Calu3 (cell line): ENCODE measurements at regions not wholly inside any gene's neighbourhood (a gene's known extent, or its start where the extent isn't known, plus 50 kb on each side); places are given as distances from the start of the nearest gene placed in this dataset.

Experiments
- BruUV-seq: library from RNA; stranded (reverse); fragments of 400-500 nt; replicated peaks from 2 replicates; lab custom pipeline; 2021; lab: Mats Ljungman, UMichigan
- CTCF ChIA-PET: fragments of 300-600 bp; sonication (Branson Sonifier 250); formaldehyde crosslinking; loops from one replicate; lab custom pipeline; 2022; ENCODE audit warnings: antibody characterized with exemption; lab: Charles Lee
- DNase-seq: peaks from one replicate; pipeline ENCODE4 v3.0.0; 2022
- H3K27ac Mint-ChIP-seq: one replicate; pipeline ENCODE4 v1.8.0; 2022; ENCODE audit warnings: mixed read lengths; ENCODE audit not compliant: unreplicated experiment
- H3K27me3 Mint-ChIP-seq: one replicate; pipeline ENCODE4 v1.8.0; 2022; ENCODE audit warnings: mixed read lengths; ENCODE audit not compliant: unreplicated experiment
- H3K36me3 Mint-ChIP-seq: one replicate; pipeline ENCODE4 v1.8.0; 2022; ENCODE audit warnings: mild to moderate bottlenecking, moderate library complexity, mixed read lengths; ENCODE audit not compliant: insufficient read depth, unreplicated experiment
- H3K4me1 Mint-ChIP-seq: one replicate; pipeline ENCODE4 v1.8.0; 2022; ENCODE audit warnings: mild to moderate bottlenecking, low read depth, mixed read lengths; ENCODE audit not compliant: unreplicated experiment
- H3K4me3 Mint-ChIP-seq: one replicate; pipeline ENCODE4 v1.8.0; 2022; ENCODE audit warnings: mild to moderate bottlenecking, low read depth, moderate library complexity, mixed read lengths; ENCODE audit not compliant: unreplicated experiment
- H3K9me3 Mint-ChIP-seq: one replicate; pipeline ENCODE4 v1.8.0; 2022; ENCODE audit warnings: low read depth, mixed read lengths; ENCODE audit not compliant: unreplicated experiment
- CTCF ChIP-seq: fragments of 200-600 bp; IDR thresholded peaks from one replicate; pipeline ENCODE4 v1.8.0; 2022; ENCODE audit warnings: antibody characterized with exemption; ENCODE audit not compliant: unreplicated experiment
- intact Hi-C: fragments of 100-400 bp; cut with micrococcal nuclease; formaldehyde crosslinking; loops from one replicate; pipeline ENCODE4 v1.10.0; 2022; ENCODE audit not compliant: unreplicated experiment

GRCh38 chr2:7180638-7181370 lies 263.6 kb downstream of the RNF144A start:
- H3K9me3 Mint-ChIP-seq, result no peaks in the 10 kb centered on the region
- no peak for TF ChIP-seq CTCF
- H3K36me3 Mint-ChIP-seq, result no peaks in the 10 kb centered on the region
- CTCF ChIA-PET, result interaction anchor here (0.7 kb wide), 2 partner anchors 979 to 1323 kb away, joined by 3 read pairs; no protein-coding TSS in a partner anchor
- no peak overlapping the region for H3K4me3 Mint-ChIP-seq
- H3K27ac Mint-ChIP-seq, result no peak overlapping the region
- intact Hi-C loops, result no loop called here
- no peaks in the 10 kb centered on the region for H3K27me3 Mint-ChIP-seq
- peaks cover 12% of the 10 kb centered on the region for H3K4me1 Mint-ChIP-seq
- DNase-seq, result no peak
- BruUV-seq, result no TSS peak

DNA sequence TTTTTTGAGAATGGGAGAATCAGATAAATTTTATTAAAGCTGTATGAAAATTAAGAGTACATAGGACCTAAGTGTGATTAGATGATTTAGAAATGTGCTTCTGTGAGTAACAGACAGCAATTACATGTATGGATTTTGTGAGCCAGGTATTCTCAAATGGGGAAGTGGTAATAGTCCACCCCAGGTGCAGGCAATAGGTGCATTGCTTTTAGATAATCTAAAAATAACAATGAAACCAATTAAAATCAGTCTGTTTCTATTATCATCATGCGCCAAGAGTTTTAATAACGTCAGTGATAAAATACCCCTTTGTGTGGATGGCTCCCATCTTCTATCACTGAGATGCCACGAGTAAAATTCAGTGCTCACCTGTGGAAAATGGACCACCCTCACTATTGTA lies 265.3 kb downstream of the RNF144A start:
- intact Hi-C loops, result no loop called here

DNA sequence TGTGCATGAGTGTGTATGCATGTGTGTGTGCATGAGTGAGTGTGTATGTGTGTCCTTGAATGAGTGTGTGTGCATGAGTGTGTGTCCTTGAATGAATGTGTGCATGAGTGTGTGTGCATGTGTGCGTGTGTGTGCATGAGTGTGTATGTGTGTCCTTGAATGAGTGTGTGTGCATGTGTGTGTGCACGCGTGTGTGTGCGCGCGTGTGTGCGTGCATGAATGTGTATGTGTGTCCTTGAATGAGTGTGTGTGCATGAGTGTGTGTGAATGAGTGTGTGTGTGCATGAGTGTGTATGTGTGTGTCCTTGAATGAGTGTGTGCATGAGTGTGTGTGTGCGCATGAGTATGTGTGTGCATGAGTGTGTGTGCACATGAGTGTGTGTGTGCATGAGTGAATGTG lies 271.9 kb downstream of the RNF144A start:
- TF ChIP-seq CTCF, result no peak
- H3K27ac Mint-ChIP-seq, result no peak overlapping the region
- CTCF ChIA-PET, result interaction anchor here (0.6 kb wide), 1 partner anchor 19 kb away, joined by 3 read pairs; no protein-coding TSS in a partner anchor
- no peaks in the 10 kb centered on the region for H3K9me3 Mint-ChIP-seq
- H3K4me3 Mint-ChIP-seq, result no peak overlapping the region
- peaks cover 12% of the 10 kb centered on the region for H3K27me3 Mint-ChIP-seq
- no peak for DNase-seq
- H3K36me3 Mint-ChIP-seq, result no peaks in the 10 kb centered on the region
- peaks cover 12% of the 10 kb centered on the region for H3K4me1 Mint-ChIP-seq
- BruUV-seq, result no TSS peak
- intact Hi-C loops, result no loop called here

More for the DNA sequence above, 265.3 kb downstream of the RNF144A start:
- no peak overlapping the region for H3K4me3 Mint-ChIP-seq
- no peaks in the 10 kb centered on the region for H3K36me3 Mint-ChIP-seq
- no peaks in the 10 kb centered on the region for H3K9me3 Mint-ChIP-seq
- TF ChIP-seq CTCF, result no peak
- CTCF ChIA-PET, result no interaction called here
- H3K4me1 Mint-ChIP-seq, result peaks cover 12% of the 10 kb centered on the region
- peaks cover 12% of the 10 kb centered on the region for H3K27me3 Mint-ChIP-seq
- no peak for DNase-seq
- H3K27ac Mint-ChIP-seq, result no peak overlapping the region
- no TSS peak for BruUV-seq

GRCh38 chr2:7190587-7191324 lies 273.5 kb downstream of the RNF144A start:
- no peak overlapping the region for H3K27ac Mint-ChIP-seq
- no peak for DNase-seq
- no peaks in the 10 kb centered on the region for H3K36me3 Mint-ChIP-seq
- intact Hi-C loops, result loop anchor here (5.0 kb wide), 1 partner anchor 73 kb away; no protein-coding TSS in a partner anchor
- peaks cover 12% of the 10 kb centered on the region for H3K27me3 Mint-ChIP-seq
- H3K4me3 Mint-ChIP-seq, result no peak overlapping the region
- no peaks in the 10 kb centered on the region for H3K9me3 Mint-ChIP-seq
- no TSS peak for BruUV-seq
- CTCF ChIA-PET, result interaction anchor here (0.7 kb wide), 1 partner anchor 356 kb away, joined by 3 read pairs; no protein-coding TSS in a partner anchor
- no peak for TF ChIP-seq CTCF
- H3K4me1 Mint-ChIP-seq, result peaks cover 12% of the 10 kb centered on the region
